ENCODE measurements at regions not wholly inside any gene's neighbourhood (a gene's known extent, or its start where the extent isn't known, plus 50 kb on each side); places are given as distances from the start of the nearest gene placed in this dataset.

DNA sequence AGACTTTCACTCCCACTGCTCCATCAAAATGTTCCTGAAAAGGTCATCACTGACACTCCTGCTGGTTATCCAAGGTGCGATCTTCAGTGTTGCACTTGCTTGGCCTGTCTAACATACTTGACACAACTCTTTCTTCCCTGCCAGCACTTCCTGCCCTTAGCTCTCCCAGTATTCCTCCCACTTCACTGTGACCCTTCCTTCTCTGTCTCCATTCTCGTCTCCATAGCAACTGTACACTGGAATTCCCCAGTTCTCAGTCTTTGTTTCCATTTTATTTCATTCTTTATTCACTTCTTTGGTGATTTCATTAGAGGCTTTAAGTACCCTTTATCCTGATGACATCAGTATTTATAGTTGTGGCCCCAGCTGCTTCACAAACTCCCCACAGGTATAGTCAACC, 333.0 kb downstream of the IRS1 start:
- CTCF ChIA-PET: no interaction called here
- Histone ChIP-seq H3K4me2 (no peak overlapping the region), H3K9me3 (0 out of 3 replicates have a peak, but pooled peaks cover 10% of the 10 kb centered on the region), H3K4me1 (no peaks in the 10 kb centered on the region), H3K4me3 (no peak overlapping the region), H3K27ac (no peak overlapping the region)
- DNase-seq (ENCODE audit: low read depth in 1 of 2, low spot score in 1 of 2) (no peak), ATAC-seq (no peak), FAIRE-seq (no peak)
- no peak for TF ChIP-seq JUNB (IDR thresholded peaks at IDR 0.05)
- TF ChIP-seq MAZ (IDR thresholded peaks at IDR 0.05; ENCODE audit: borderline replicate concordance, low read depth, low read length): no peak
- no peak for TF ChIP-seq CBX2 (IDR thresholded peaks at IDR 0.05; ENCODE audit: borderline replicate concordance, low read depth)
- TF ChIP-seq CHD2 (IDR thresholded peaks at IDR 0.05; ENCODE audit: low read length, partially characterized antibody): no peak
- no peak for TF ChIP-seq JUN (IDR thresholded peaks at IDR 0.05)
- no peak for TF ChIP-seq PBX3 (IDR thresholded peaks at IDR 0.05)
- TF ChIP-seq MAFK (IDR thresholded peaks at IDR 0.05; ENCODE audit: partially characterized antibody): no peak
- TF ChIP-seq NFE2L2 (conservative IDR thresholded peaks at IDR 0.05; ENCODE audit: low read length): no peak
- TF ChIP-seq RFX5 (IDR thresholded peaks at IDR 0.05): no peak
- no peak for TF ChIP-seq BHLHE40 (IDR thresholded peaks at IDR 0.05; ENCODE audit: low read depth, low read length)
- no peak for TF ChIP-seq RNF2 (IDR thresholded peaks at IDR 0.05; ENCODE audit: borderline replicate concordance, low read depth)
- TF ChIP-seq CEBPB (IDR thresholded peaks at IDR 0.05): no peak
- TF ChIP-seq HMGXB4 (CRISPR knock-in tag; IDR thresholded peaks at IDR 0.05; ENCODE audit: borderline replicate concordance): no peak
- TF ChIP-seq ZNF302 (CRISPR knock-in tag; IDR thresholded peaks at IDR 0.05): no peak
- no peak for TF ChIP-seq FOSL2 (IDR thresholded peaks at IDR 0.05)
- no peak for TF ChIP-seq FOSL2 (CRISPR knock-in tag; IDR thresholded peaks at IDR 0.05)
- TF ChIP-seq ZFP36 (IDR thresholded peaks at IDR 0.05; ENCODE audit: borderline replicate concordance, partially characterized antibody): no peak
- TF ChIP-seq, protein P1, sequence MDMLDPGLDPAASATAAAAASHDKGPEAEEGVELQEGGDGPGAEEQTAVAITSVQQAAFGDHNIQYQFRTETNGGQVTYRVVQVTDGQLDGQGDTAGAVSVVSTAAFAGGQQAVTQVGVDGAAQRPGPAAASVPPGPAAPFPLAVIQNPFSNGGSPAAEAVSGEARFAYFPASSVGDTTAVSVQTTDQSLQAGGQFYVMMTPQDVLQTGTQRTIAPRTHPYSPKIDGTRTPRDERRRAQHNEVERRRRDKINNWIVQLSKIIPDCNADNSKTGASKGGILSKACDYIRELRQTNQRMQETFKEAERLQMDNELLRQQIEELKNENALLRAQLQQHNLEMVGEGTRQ (IDR thresholded peaks at IDR 0.05): no peak
- 91% methylated on average over 2 of the region's 2 CpGs for WGBS (ENCODE audit: missing lambda C conversion rate)
- POLR2A ChIA-PET: no interaction called here

GRCh38 chr2:226466124-226466523, 333.5 kb downstream of the IRS1 start:
- ATAC-seq: no peak
- DNase-seq (ENCODE audit: low read depth in 1 of 2, low spot score in 1 of 2): no peak
- H3K9me3 ChIP-seq: 0 out of 3 replicates have a peak, but pooled peaks cover 10% of the 10 kb centered on the region
- FAIRE-seq: no peak
- no peak overlapping the region for H3K4me2 ChIP-seq
- ChIA-PET CTCF (no interaction called here), POLR2A (no interaction called here)
- WGBS (ENCODE audit: missing lambda C conversion rate): 100% methylated on average over 1 of the region's 1 CpG
- no peak overlapping the region for H3K4me3 ChIP-seq
- TF ChIP-seq NR3C1 (IDR thresholded peaks at IDR 0.05) (no peak), JUN (IDR thresholded peaks at IDR 0.05) (no peak), POLR2AphosphoS2 (conservative IDR thresholded peaks at IDR 0.05; ENCODE audit: low read length) (no peak), RFX5 (IDR thresholded peaks at IDR 0.05) (no peak), SREBF2 (IDR thresholded peaks at IDR 0.05) (no peak), CEBPB (IDR thresholded peaks at IDR 0.05) (no peak), ZSCAN20 (CRISPR knock-in tag; IDR thresholded peaks at IDR 0.05) (no peak), CBX2 (IDR thresholded peaks at IDR 0.05; ENCODE audit: borderline replicate concordance, low read depth) (no peak), JUNB (IDR thresholded peaks at IDR 0.05) (no peak), RARB (CRISPR knock-in tag; IDR thresholded peaks at IDR 0.05) (no peak), ATOH8 (CRISPR knock-in tag; IDR thresholded peaks at IDR 0.05; ENCODE audit: low read depth) (no peak), PHF8 (IDR thresholded peaks at IDR 0.05; ENCODE audit: borderline replicate concordance, low read depth) (no peak), EP300 (IDR thresholded peaks at IDR 0.05) (no peak), BHLHE40 (IDR thresholded peaks at IDR 0.05; ENCODE audit: low read depth, low read length) (no peak)
- no peak overlapping the region for H3K27ac ChIP-seq
- no peaks in the 10 kb centered on the region for H3K4me1 ChIP-seq

Data from A549 (cell line).